Pancreas (tissue), 10 donors: ENCODE measurements at regions not wholly inside any gene's neighbourhood (a gene's known extent, or its start where the extent isn't known, plus 50 kb on each side); places are given as distances from the start of the nearest gene placed in this dataset.

ENCODE experiments used
- ATAC-seq, 4 donors: fragments of 200-7000 bp; cut with Tn5 transposase; one replicate each; pipeline versions ENCODE4 v1.8.0 to v1.9.1; 2020; ENCODE audit warnings: mild to moderate bottlenecking in 4 of 4, moderate library complexity in 4 of 4
- DNase-seq, 6 donors: peaks; one replicate each; pipeline ENCODE4 v3.0.0-alpha.2; 2020
- FAIRE-seq: peaks from 2 replicates; lab custom pipeline; 2012; peaks lifted over from hg19 to GRCh38; lab: Jason Lieb, UNC
- H3K27ac ChIP-seq, 4 donors: fragments of 200-600 bp; sonication (generic); 1 replicate in 3 of 4; 2 replicates in 1 of 4; pipeline versions ENCODE4 v1.5.0 to v1.8.0; 2020
- H3K27me3 ChIP-seq, 4 donors: fragments of 200-600 bp; one replicate each; pipeline ENCODE4 v1.8.0; 2021
- H3K36me3 ChIP-seq, 3 donors: fragments of 200-600 bp; sonication (generic) in 1 of 3; one replicate each; pipeline versions ENCODE4 v1.5.0 to v1.8.0; 2020 to 2021
- H3K4me1 ChIP-seq, 3 donors: fragments of 200-600 bp; one replicate each; pipeline ENCODE4 v1.8.0; 2021
- H3K4me3 ChIP-seq, 4 donors: fragments of 200-600 bp; sonication (generic) in 2 of 4; one replicate each; pipeline versions ENCODE4 v1.5.0 to v1.8.0; 2020 to 2021
- H3K9me3 ChIP-seq, 4 donors: fragments of 200-600 bp; one replicate each; pipeline ENCODE4 v1.8.0; 2021
- CTCF ChIP-seq, 4 donors: fragments of 200-600 bp; sonication (generic) in 3 of 4; IDR thresholded peaks; one replicate each; pipeline versions ENCODE4 v1.5.0 to v1.8.0; 2021; ENCODE audit warnings: antibody characterized with exemption in 4 of 4
- WGBS, 2 donors: extraction: QIAGEN DNeasy Blood & Tissue Kit; methylation state at CpG; one replicate each; pipeline ENCODE4 v1.1.7; 2013; 5-methylcytosine and 5-hydroxymethylcytosine counted together
- intact Hi-C, 3 donors: fragments of 100-400 bp; cut with DNase I; formaldehyde crosslinking; loops; one replicate each; pipeline versions ENCODE4 v1.11.1 to v1.14.2; 2022
- donor health status: healthy with polysubstance abuse.
- donor health status: DM: no; HTN: no; CAD: no; lungs with moderate emphysema.
- donor health status: DM: no; HTN: no; CAD: no.
- donor health status: control.
- donor health status: control.
- donor health status: Bipolar disorder and iron deficiency.
- donor health status: DM: yes; HTN: yes; CAD: no.
- donor health status: DM: no; HTN: no; CAD: no.
- donor health status: DM: no; HTN: no; CAD: no.
- donor health status: DM: yes; HTN: yes; CAD: no.

DNA sequence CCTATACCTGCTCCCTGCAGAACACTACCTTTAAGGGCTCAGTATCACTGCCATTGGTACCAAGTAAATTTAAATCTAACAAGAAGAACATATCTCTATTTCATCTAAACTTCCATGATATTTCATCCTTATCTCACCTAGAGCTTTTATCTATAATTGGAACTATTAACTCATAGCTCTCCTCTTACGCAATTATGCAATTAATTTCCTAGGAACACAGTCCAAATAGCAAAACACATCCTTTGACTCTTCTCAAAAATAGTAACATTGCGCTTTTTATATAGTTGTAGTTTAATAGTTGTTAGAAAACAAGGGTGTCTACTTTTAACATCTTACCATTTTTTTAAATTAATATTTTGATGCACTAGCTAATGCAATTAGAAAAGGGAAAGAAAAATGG, 986.8 kb upstream of the SLC35B3 start:
- no peak for TF ChIP-seq CTCF (IDR thresholded peaks at IDR 0.05)
- ATAC-seq (no peak), DNase-seq (no peak), FAIRE-seq (no peak)
- intact Hi-C loops, result no loop called here
- 84 to 90% methylated on average over 2 of the region's 2 CpGs for WGBS, 2 donors
- H3K36me3 ChIP-seq, result no peaks in the 10 kb centered on the region
- H3K4me1 ChIP-seq, result no peaks in the 10 kb centered on the region
- no peak overlapping the region for H3K4me3 ChIP-seq
- H3K27me3 ChIP-seq, result no peaks in the 10 kb centered on the region
- H3K9me3 ChIP-seq, result no peaks in the 10 kb centered on the region
- no peak overlapping the region for H3K27ac ChIP-seq

GRCh38 chr6:9420316-9421015, 985.1 kb upstream of the SLC35B3 start:
- H3K36me3 ChIP-seq, result no peaks in the 10 kb centered on the region
- no peak for TF ChIP-seq CTCF (IDR thresholded peaks at IDR 0.05)
- H3K27me3 ChIP-seq, result no peaks in the 10 kb centered on the region
- no peaks in the 10 kb centered on the region for H3K4me1 ChIP-seq
- H3K27ac ChIP-seq, result no peak overlapping the region
- H3K9me3 ChIP-seq, result no peaks in the 10 kb centered on the region
- DNase-seq (no peak), FAIRE-seq (no peak), ATAC-seq (no peak)
- 70 to 75% methylated on average over 6 of the region's 6 CpGs for WGBS, 2 donors
- no peak overlapping the region for H3K4me3 ChIP-seq
- intact Hi-C loops, result no loop called here

DNA sequence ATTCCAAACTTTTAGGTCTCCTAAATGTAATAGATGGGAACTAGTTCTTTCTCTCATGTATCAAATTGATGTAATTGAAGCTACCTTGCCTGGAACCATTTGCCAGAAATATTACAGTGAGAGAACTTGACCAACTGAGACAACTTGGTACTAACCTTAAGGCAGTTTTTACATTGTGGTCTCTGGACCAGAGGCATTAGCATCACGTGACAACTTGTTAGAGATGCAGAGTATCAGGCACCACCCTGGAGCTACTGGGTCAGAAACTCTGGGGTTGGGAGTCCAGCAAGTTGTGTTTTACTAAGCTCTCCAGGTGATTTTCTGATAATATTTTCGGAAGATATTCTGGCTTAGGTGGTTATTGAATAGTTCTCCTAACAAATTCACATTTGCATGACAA, 982.1 kb upstream of the SLC35B3 start:
- H3K27me3 ChIP-seq, result no peaks in the 10 kb centered on the region
- no peaks in the 10 kb centered on the region for H3K4me1 ChIP-seq
- no peak for ATAC-seq
- intact Hi-C loops, result no loop called here
- 51 to 52% methylated on average over 2 of the region's 2 CpGs for WGBS, 2 donors
- H3K9me3 ChIP-seq, result no peaks in the 10 kb centered on the region
- no peak overlapping the region for H3K27ac ChIP-seq
- H3K36me3 ChIP-seq, result no peaks in the 10 kb centered on the region
- TF ChIP-seq CTCF (IDR thresholded peaks at IDR 0.05), result no peak
- no peak overlapping the region for H3K4me3 ChIP-seq
- DNase-seq, result no peak
- FAIRE-seq, result no peak

GRCh38 chr6:9412951-9413559, 977.7 kb upstream of the SLC35B3 start:
- peak in 5 of 6 donors; percentile 22 to 67 (median 31) for DNase-seq
- WGBS, 2 donors, result 15 to 18% methylated on average over 5 of the region's 5 CpGs
- FAIRE-seq, result no peak
- H3K4me3 ChIP-seq, result no peak overlapping the region
- no peak overlapping the region for H3K27ac ChIP-seq
- intact Hi-C loops, result no loop called here
- no peaks in the 10 kb centered on the region for H3K36me3 ChIP-seq
- no peaks in the 10 kb centered on the region for H3K9me3 ChIP-seq
- TF ChIP-seq CTCF (IDR thresholded peaks at IDR 0.05), result peak; percentile 9 to 41 (median 38)
- peak; percentile 70 to 91 (median 82) for ATAC-seq
- H3K27me3 ChIP-seq, result no peaks in the 10 kb centered on the region
- H3K4me1 ChIP-seq, result no peaks in the 10 kb centered on the region

DNA sequence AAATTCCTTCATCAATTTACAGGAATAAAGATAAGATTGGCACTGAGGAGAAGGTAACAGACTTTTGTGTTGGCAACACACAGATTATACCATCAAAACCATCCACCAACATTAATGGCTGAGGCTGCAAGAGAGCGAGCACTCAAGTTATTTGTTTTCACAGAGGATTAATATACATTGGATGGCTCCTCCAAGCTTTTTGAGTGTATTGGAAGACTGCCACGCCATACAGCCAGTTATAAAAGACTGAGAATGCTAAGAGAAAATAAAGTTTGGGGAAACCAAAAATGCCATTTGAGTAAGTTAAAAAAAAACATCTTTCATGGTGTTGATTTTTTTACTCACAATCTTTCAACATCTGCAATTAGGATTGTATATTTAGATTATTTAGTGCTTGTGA, 973.8 kb upstream of the SLC35B3 start:
- FAIRE-seq (no peak), DNase-seq (no peak), ATAC-seq (no peak)
- Histone ChIP-seq H3K9me3 (no peaks in the 10 kb centered on the region), H3K36me3 (no peaks in the 10 kb centered on the region), H3K4me3 (no peak overlapping the region), H3K4me1 (no peaks in the 10 kb centered on the region), H3K27me3 (no peaks in the 10 kb centered on the region), H3K27ac (no peak overlapping the region)
- intact Hi-C loops, result no loop called here
- 82 to 92% methylated on average over 2 of the region's 2 CpGs for WGBS, 2 donors
- no peak for TF ChIP-seq CTCF (IDR thresholded peaks at IDR 0.05)
